22Rv1 (cell line): ENCODE measurements at regions not wholly inside any gene's neighbourhood (a gene's known extent, or its start where the extent isn't known, plus 50 kb on each side); places are given as distances from the start of the nearest gene placed in this dataset.

Experiments used
- H3K27ac ChIP-seq: fragments of 450-650 bp; 2 replicates; pipeline ENCODE4 v1.5.1; 2017
- ZFX ChIP-seq: fragments of 450-650 bp; IDR thresholded peaks from 2 replicates; pipeline ENCODE4 v1.6.1; 2017; ENCODE audit warnings: antibody characterized with exemption, borderline replicate concordance
- TF ChIP-seq, protein P1 (sequence below): fragments of 450-650 bp; IDR thresholded peaks from 2 replicates; pipeline ENCODE4 v1.5.1; 2017; ENCODE audit warnings: mild to moderate bottlenecking

DNA sequence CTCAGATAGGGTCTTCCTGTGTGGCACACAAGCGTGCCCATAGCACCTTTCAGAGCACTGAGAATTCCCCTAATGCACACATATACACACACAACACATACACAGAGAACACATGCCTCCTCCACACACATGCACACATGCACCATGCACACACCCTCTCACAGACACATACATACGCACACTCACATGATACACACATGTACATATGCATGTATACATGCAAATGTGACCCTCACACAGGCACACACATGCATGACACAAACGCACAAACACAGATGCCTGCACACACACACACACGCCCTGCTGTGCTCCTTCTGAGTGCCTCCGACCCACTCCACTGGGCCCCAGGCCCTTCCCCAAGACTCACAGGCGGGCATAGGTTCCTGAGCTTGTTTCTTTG, 251.0 kb downstream of the PTPRU start:
- TF ChIP-seq ZFX: no peak
- TF ChIP-seq, protein P1, sequence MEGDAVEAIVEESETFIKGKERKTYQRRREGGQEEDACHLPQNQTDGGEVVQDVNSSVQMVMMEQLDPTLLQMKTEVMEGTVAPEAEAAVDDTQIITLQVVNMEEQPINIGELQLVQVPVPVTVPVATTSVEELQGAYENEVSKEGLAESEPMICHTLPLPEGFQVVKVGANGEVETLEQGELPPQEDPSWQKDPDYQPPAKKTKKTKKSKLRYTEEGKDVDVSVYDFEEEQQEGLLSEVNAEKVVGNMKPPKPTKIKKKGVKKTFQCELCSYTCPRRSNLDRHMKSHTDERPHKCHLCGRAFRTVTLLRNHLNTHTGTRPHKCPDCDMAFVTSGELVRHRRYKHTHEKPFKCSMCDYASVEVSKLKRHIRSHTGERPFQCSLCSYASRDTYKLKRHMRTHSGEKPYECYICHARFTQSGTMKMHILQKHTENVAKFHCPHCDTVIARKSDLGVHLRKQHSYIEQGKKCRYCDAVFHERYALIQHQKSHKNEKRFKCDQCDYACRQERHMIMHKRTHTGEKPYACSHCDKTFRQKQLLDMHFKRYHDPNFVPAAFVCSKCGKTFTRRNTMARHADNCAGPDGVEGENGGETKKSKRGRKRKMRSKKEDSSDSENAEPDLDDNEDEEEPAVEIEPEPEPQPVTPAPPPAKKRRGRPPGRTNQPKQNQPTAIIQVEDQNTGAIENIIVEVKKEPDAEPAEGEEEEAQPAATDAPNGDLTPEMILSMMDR: no peak
- no peak overlapping the region for H3K27ac ChIP-seq

DNA sequence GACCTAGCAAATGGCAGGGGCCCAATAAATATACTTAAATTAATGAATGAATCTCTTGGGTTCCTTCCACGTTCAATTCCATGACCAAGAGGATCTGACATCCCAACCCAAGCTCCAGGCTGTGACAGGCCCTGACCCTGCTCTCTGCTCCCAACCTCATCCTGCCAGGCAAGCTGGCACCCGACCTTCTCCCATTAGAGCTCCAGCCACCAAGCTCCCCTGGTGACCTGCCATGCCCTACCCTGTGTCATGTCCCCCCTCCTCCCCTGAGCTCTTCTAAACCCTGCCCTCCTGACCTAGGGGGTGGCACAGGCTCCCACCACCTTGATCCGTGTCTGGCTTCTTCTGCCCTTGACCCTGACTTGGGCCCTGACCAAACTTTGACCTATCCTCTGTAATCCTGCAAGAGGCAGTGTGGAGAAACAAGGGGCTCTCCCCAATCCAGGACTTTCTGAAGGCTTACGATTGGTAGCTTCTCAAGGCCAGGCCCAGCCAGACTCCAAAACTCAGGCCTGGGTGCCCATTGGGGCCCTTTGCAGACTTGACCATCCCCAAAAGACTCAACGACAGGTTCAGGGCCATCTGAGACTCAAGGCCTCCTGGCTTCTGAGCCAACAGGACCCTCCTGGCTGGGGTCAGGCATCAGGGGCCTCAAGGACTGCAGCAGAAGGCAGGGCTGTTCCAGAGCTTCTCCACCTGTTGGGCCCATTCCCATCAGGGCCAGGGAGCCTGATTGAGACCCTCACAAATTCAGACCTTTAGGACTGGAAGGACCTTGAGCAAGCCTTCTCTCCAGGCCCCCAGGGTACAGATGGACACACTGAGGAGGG, 249.0 kb downstream of the PTPRU start:
- H3K27ac ChIP-seq: no peak overlapping the region
- TF ChIP-seq ZFX: no peak
- TF ChIP-seq, protein P1: no peak

DNA sequence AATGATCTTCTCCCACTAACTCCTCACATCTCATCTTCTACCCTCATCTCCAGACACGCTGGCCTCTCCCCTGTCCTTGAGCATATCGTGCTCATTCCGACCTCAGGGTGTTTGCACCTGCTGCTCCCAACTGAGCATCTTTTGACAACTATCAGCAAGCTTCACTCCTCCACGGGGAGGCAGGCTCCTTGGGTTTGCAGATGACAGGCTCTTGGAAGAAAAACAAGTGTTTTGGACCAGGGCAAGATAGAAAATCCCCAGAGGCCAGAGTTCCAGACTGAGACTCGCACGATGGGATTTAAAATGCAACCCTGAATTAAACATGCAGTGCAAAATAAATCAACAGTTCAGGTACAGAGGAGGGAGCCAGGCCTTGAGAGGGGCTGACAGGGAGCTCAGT, 246.7 kb downstream of the PTPRU start:
- H3K27ac ChIP-seq: no peak overlapping the region
- TF ChIP-seq, protein P1: no peak
- no peak for TF ChIP-seq ZFX

DNA sequence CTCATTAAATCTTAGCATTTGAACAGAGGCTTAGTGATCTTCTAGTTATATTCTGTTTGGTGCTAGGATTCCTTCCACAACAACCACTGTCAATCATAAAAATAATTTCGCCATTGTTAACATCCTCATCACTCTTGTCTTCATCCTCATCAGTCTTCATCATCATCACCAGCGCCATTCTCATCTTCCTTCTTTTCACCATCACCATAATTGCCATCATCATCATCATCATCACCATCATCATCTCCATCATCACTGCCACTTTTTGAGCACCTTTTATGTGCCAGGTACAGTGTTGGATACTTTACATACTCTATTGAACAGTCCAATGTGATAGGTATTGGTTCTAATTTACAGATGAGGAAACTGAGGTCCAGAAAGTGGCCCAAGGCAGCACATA, 245.7 kb downstream of the PTPRU start:
- H3K27ac ChIP-seq: no peak overlapping the region
- no peak for TF ChIP-seq ZFX
- TF ChIP-seq, protein P1: no peak

DNA sequence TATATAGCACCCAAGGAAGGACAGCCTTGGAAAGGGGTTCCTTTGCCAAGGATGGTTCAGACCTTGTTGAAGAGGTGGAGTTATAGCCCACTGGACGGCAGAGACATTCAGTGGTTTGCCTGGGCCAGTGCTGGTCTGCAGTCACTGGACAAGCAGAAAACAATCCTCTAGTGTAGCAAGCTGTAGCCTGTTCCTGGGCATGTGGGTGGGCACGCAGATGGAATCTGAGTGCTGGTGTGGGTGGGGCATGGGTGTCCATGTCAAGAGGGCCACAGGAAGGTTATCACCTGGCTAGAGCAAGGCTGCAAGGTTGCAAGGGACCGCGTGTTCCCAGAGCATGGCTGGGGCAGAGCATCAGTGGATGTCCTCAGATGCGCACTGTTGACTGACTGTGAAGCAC, 244.7 kb downstream of the PTPRU start:
- H3K27ac ChIP-seq: no peak overlapping the region
- no peak for TF ChIP-seq ZFX
- TF ChIP-seq, protein P1: no peak

DNA sequence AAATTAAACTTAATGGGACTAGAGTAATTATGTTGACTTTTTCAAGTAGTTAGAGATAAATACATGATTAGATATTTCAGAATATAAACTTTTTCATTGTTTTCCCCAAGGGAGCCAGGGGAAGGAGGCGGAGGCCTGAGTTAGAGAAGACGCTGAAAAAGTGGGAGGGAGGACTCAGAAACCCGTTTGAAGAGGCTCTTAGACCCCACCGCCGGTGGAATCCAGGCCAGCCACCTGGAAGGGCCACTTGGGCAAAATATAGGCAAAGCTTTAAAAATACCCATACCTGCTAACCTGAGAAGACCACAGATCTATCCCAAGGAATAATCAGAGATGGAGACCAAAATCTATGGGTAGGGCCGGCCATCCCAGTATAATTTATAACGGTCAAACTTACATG, 242.6 kb downstream of the PTPRU start:
- no peak overlapping the region for H3K27ac ChIP-seq
- TF ChIP-seq ZFX: no peak
- TF ChIP-seq, protein P1: no peak

DNA sequence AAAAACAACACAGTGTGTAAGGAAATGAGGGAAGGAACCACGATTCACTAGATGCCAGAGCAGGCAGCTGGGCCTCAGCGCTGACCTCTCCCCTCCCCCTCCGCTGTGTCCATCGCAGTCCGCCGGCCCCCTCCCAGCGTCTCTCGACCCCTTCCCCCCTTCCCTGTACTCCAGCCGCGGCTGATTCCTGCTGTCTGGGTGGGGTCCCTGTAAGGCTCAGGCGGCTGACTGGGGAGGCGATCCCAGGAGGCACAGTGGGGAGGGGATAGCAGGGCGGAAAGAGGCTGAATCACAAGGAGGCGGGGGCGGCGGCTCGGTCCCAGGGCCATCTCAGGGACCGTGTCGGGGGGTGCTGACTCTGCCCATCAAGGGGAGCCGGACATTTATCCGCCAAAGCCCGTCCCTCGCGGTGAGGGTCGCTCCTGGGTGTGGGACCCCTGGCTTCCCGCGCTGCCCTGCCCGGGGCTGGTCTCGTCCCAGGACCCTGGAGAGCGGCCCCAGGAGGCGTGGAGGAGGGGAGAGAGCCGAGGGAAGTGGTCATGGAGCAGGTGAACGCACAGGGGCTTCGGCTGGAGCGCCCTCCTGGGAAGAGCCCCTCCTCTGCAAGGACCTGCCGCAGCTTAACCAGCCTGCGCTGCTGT, 241.9 kb downstream of the PTPRU start:
- no peak overlapping the region for H3K27ac ChIP-seq
- TF ChIP-seq ZFX: no peak
- TF ChIP-seq, protein P1: no peak
